ENCODE measurements at regions not wholly inside any gene's neighbourhood (a gene's known extent, or its start where the extent isn't known, plus 50 kb on each side); places are given as distances from the start of the nearest gene placed in this dataset.

GRCh38 chr3:111331912-111332311 is 210.1 kb upstream of the CD96 start:
- in situ Hi-C loops (cut with HindIII; ENCODE audit: low pct_unique_long_range_greater_than_20kb, low sequenced_read_pairs), result no loop called here
- CTCF ChIA-PET, result no interaction called here

GRCh38 chr3:111332488-111333080 is 209.4 kb upstream of the CD96 start:
- Histone ChIP-seq H3K4me1 (ENCODE audit: control insufficient read depth, insufficient read depth, low read length) (no peaks in the 10 kb centered on the region), H3K36me3 (ENCODE audit: control insufficient read depth, insufficient read depth, low read length) (no peaks in the 10 kb centered on the region), H3K27ac (ENCODE audit: low read length) (no peak overlapping the region), H3K27me3 (ENCODE audit: control insufficient read depth, insufficient read depth, low read length) (no peaks in the 10 kb centered on the region), H3K9me3 (ENCODE audit: control insufficient read depth, insufficient read depth, low read depth, low read length) (no peaks in the 10 kb centered on the region), H3K4me3 (ENCODE audit: low read depth in 2 of 2, low read length in 2 of 2) (no peak overlapping the region)
- POLR2A ChIA-PET, result interaction anchor here (0.7 kb wide), 1 partner anchor 170 kb away, joined by 4 read pairs; no protein-coding TSS in a partner anchor
- no peak for ATAC-seq
- intact Hi-C loops (cut with micrococcal nuclease; ENCODE audit: unreplicated experiment), result no loop called here
- TF ChIP-seq POLR2AphosphoS5 (IDR thresholded peaks at IDR 0.05; ENCODE audit: low read depth, low read length), result no peak
- TF ChIP-seq, protein P1, sequence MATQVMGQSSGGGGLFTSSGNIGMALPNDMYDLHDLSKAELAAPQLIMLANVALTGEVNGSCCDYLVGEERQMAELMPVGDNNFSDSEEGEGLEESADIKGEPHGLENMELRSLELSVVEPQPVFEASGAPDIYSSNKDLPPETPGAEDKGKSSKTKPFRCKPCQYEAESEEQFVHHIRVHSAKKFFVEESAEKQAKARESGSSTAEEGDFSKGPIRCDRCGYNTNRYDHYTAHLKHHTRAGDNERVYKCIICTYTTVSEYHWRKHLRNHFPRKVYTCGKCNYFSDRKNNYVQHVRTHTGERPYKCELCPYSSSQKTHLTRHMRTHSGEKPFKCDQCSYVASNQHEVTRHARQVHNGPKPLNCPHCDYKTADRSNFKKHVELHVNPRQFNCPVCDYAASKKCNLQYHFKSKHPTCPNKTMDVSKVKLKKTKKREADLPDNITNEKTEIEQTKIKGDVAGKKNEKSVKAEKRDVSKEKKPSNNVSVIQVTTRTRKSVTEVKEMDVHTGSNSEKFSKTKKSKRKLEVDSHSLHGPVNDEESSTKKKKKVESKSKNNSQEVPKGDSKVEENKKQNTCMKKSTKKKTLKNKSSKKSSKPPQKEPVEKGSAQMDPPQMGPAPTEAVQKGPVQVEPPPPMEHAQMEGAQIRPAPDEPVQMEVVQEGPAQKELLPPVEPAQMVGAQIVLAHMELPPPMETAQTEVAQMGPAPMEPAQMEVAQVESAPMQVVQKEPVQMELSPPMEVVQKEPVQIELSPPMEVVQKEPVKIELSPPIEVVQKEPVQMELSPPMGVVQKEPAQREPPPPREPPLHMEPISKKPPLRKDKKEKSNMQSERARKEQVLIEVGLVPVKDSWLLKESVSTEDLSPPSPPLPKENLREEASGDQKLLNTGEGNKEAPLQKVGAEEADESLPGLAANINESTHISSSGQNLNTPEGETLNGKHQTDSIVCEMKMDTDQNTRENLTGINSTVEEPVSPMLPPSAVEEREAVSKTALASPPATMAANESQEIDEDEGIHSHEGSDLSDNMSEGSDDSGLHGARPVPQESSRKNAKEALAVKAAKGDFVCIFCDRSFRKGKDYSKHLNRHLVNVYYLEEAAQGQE (IDR thresholded peaks at IDR 0.05; ENCODE audit: insufficient read depth in 1 of 2, low read depth in 2 of 2, low read length in 1 of 2), result no peak
- no peak for TF ChIP-seq TCF7L2 (IDR thresholded peaks at IDR 0.05; ENCODE audit: low read depth, low read length)
- no peak for TF ChIP-seq SIN3A (IDR thresholded peaks at IDR 0.05; ENCODE audit: borderline replicate concordance, insufficient read depth, low read depth, low read length)
- TF ChIP-seq CTCF (IDR thresholded peaks at IDR 0.05), result no peak
- no peak for DNase-seq (ENCODE audit: low read depth, low spot score)
- in situ Hi-C loops (cut with HindIII; ENCODE audit: low pct_unique_long_range_greater_than_20kb, low sequenced_read_pairs), result no loop called here
- CTCF ChIA-PET, result no interaction called here
- no TSS peak for BruUV-seq (replicated peaks)

More at GRCh38 chr3:111331912-111332311, 210.1 kb upstream of the CD96 start:
- DNase-seq (ENCODE audit: low read depth, low spot score), result no peak
- H3K4me3 ChIP-seq (ENCODE audit: low read depth in 2 of 2, low read length in 2 of 2), result no peak overlapping the region
- H3K27ac ChIP-seq (ENCODE audit: low read length), result no peak overlapping the region
- POLR2A ChIA-PET, result no interaction called here
- TF ChIP-seq POLR2AphosphoS5 (IDR thresholded peaks at IDR 0.05; ENCODE audit: low read depth, low read length), result no peak
- TF ChIP-seq TCF7L2 (IDR thresholded peaks at IDR 0.05; ENCODE audit: low read depth, low read length), result no peak
- TF ChIP-seq SIN3A (IDR thresholded peaks at IDR 0.05; ENCODE audit: borderline replicate concordance, insufficient read depth, low read depth, low read length), result no peak
- TF ChIP-seq, protein P1 (IDR thresholded peaks at IDR 0.05; ENCODE audit: insufficient read depth in 1 of 2, low read depth in 2 of 2, low read length in 1 of 2), result no peak
- TF ChIP-seq CTCF (IDR thresholded peaks at IDR 0.05), result no peak
- intact Hi-C loops (cut with micrococcal nuclease; ENCODE audit: unreplicated experiment), result no loop called here
- H3K27me3 ChIP-seq (ENCODE audit: control insufficient read depth, insufficient read depth, low read length), result no peaks in the 10 kb centered on the region
- no TSS peak for BruUV-seq (replicated peaks)
- H3K9me3 ChIP-seq (ENCODE audit: control insufficient read depth, insufficient read depth, low read depth, low read length), result no peaks in the 10 kb centered on the region
- H3K36me3 ChIP-seq (ENCODE audit: control insufficient read depth, insufficient read depth, low read length), result no peaks in the 10 kb centered on the region
- no peaks in the 10 kb centered on the region for H3K4me1 ChIP-seq (ENCODE audit: control insufficient read depth, insufficient read depth, low read length)
- no peak for ATAC-seq

Data from Panc1 (cell line).